GM18502 (cell line): ENCODE measurements at regions not wholly inside any gene's neighbourhood (a gene's known extent, or its start where the extent isn't known, plus 50 kb on each side); places are given as distances from the start of the nearest gene placed in this dataset.
"Not testable (repeated sequence)": the region's sequence is repeated elsewhere in the genome, so short reads cannot be mapped to it uniquely, and the experiment has no call there.

Source experiments
- ATAC-seq: cut with Tn5 transposase; IDR thresholded peaks from one replicate; pipeline ENCODE4 v1.9.1; 2021; ENCODE audit warnings: mild to moderate bottlenecking; ENCODE audit not compliant: unreplicated experiment, poor library complexity

DNA sequence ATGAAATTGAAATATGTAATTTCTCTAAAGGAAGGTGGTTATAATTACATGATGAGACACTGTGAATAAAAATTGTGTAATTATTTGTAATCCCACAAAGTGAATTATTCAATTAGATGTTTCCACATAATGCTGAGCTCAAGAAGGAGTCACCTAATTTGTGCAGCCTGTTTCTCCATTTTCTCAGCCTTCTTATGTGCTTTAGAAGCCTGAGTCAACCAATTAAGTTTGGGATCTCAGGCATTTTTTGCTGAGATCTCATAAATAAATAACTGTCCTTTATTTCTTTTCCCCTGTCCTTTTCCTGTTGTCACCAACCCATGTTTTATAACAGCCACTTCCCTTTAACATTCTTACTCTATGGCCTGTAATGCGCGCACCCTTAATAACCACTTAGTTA lies 506.5 kb upstream of the SEMA3D start:
- no peak for ATAC-seq

DNA sequence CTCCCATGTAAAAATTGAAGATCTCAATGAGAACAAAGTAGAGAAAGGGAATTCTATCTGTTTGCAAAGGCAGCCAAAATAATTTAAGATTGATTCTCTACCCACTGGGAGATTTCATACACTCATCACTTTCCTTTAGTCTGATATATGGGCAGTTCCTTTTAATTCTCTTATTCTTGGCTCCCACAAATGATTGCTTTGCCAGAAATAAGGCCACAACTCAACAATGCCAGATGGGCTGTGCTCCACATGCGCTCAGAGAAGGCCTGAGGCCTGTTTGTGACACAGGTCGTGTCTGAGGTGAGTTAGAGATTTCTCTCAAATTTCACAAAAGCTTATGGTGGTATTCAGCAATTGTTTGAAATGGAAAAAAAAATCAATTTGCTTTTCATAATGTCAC lies 501.9 kb upstream of the SEMA3D start:
- ATAC-seq: no peak

DNA sequence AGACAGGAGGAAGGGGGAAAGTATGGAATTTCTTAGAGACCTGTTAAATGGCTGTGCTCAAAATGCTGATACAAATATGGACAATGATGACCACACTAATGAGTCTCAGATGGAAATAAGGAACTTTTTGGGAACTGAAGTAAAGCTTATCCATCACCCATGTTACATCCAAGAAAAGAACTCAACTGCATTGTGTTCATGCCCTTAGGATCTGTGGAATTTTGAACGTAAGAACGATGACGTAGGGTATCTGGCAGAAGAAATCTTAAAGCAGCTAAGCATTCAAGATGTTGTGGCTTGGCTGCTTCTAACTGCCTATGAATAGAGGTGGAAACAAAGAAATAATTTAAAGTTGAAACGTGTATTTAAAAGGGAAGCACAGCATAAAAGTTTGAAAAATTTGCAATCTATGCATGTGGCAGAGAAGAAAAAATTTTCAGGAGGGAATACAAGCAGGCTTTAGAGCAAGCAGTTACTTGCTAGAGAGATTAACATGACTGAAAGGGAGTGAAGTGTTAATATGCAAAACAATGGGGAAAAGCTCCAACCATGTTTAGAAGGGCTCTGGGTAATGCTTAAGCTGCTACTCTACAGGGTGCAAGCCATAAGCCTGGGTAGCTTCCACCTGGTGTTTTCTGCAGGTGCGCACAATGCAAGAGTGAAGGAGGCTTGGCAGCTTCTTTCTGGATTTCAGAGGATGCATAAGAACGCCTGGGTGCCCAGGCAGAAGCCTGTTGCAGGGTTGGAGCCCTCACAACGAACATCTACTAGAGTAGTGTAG lies 499.7 kb upstream of the SEMA3D start:
- ATAC-seq: no peak

DNA sequence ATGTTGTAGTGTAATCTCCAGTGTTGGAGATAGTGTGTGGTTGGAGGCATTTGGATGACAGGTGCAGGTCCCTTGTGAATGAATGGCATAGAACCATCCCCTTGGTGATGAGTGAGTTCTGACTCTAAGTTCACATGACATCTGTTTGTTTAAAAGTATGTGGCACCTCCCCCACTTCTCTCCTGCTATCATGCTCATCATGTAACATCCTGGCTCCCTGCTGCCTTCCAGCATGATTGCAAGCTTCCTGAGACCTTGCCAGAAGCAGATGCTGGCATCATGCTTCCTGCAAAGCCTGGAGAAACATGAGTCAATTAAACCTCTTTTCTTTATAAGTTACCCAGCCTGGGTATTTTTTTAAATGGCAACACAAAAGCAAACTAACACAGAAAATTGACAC lies 499.0 kb upstream of the SEMA3D start:
- ATAC-seq: no peak

DNA sequence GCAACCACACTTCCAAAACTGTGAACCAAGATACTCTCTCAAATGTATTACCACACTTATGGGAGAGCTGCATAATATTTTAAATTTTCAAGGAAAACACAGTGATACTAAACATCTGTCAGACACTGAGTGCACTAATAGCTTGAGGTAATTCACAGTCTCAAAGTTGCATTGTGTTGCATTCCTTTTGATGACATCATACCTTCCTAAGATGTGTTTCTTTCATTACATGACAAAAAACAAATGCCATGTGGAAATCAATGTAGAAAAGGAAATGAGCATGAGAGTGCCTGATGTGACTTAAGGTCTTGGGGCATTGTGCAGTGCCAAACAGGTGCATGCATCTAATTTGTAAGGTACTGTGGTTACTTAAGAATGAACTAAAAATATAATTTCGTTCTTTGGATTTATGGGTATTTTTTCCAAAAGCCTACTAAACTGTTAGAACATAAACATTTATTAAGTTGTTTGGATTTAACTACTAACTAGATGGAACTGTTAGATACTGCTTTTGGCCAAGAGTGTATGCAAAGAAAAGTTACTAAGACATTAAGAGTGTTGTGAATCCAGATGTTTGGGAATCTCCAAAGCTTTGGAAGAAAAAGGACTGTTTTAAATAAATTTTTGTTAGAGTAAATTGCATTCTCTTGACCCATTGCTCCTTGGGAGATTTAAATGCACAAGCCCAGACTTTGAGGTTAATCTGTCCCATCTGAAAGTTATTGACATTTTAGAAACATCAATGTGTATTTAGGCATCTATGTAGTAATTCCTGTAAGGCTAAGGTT lies 496.2 kb upstream of the SEMA3D start:
- ATAC-seq: no peak

DNA sequence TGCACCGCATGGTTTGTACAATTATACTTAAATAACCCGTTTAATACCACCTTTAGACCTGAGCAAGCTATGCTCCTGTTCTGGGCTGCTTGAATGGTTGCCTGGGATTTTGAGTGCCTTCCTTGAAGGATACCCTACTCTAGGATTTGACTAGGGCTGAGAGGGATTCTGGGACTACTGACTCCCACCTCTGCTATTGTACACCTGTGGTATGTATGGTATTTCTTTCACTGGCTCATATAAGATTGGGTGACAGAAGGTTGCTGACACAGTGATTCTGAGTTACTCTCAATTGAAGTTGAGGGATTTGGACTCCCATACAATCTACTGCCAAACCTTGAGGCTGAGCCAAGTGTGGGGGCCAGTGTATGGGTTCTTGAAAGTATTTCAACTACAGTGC lies 494.4 kb upstream of the SEMA3D start:
- no peak for ATAC-seq

DNA sequence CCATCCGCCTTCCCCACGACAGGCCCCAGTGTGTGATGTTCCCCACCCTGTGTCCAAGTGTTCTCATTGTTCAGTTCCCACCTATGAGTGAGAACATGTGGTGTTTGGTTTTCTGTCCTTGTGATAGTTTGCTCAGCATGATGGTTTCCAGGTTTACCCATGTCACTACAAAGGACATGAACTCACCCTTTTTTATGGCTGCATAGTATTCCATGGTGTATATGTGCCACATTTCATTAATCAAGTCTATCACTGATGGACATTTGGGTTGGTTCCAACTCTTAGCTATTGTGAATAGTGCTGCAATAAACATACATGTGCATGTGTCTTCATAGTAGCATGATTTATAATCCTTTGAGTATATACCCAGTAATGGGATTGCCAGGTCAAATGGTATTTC lies 488.2 kb upstream of the SEMA3D start:
- ATAC-seq: not testable (repeated sequence)

DNA sequence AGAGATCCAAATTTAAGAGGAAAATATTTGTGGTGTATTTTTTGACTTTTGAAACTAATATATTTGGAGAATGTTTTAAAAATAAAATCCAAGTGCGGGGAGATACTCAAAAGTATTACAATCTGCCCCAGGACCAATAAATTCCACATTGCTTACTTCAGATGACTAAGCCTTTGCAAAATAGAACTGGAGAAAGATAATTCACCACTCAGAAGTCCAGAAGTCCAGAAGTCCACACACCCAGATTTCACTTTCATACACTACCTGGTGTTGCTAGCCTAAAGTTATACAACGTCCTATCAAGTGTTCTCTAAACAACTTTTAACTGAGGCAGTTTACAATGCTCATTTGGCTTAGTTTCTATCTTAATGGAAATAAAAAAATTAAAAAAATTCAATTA lies 487.0 kb upstream of the SEMA3D start:
- no peak for ATAC-seq

DNA sequence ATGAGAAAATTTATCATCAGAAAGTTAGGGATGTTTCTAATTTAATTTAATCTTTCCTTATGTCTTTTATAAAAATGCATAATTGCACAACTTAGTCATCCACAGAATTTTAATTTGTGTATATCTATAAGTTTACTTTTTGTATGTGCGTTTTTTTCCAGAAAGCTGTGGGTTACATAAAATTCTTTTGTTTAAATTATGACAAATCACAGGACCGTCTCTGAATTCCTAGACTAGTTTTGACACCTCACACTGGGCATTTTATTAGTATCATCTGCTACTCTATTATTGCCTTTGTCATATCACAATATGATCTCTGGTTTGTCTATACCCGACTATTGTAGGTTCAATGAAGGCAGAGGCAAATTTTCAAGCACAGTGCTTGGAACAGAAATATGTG lies 482.4 kb upstream of the SEMA3D start:
- no peak for ATAC-seq

DNA sequence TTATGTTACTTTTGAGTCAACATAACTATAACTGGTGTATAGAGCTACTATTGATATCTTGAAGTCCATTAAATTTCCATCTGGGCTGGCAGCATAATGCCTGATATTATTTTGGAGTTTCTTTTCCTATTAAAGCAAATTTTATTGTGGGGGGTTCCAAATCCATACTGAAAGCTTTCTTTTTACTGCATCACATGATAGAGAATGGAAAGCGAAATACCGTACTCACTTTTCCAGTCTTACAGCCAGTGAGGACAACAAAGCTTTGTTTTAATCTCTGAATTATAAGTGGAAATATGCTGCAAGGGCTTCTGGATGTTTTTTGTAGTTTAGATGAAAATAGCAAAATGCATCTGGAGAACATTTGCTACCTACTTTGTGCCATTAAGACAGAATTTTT lies 477.5 kb upstream of the SEMA3D start:
- no peak for ATAC-seq

DNA sequence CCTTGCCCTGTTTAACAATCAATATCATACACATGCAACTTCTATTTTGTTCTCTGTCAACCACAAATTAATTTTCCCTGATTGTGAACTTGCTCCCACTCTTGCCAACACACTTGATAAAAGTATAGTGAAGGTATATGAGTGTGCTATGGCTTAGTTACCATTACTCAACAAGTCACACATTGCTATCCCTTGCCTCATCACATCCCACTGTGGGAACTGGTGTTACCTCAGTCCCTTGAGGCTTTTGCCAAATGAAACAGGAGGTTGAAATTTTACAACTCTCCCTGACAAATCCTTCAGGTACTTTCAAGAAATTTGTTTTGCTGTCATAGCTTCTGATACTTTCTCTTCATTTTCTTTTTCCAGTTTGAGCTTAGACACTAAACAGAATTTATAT lies 472.5 kb upstream of the SEMA3D start:
- ATAC-seq: no peak

DNA sequence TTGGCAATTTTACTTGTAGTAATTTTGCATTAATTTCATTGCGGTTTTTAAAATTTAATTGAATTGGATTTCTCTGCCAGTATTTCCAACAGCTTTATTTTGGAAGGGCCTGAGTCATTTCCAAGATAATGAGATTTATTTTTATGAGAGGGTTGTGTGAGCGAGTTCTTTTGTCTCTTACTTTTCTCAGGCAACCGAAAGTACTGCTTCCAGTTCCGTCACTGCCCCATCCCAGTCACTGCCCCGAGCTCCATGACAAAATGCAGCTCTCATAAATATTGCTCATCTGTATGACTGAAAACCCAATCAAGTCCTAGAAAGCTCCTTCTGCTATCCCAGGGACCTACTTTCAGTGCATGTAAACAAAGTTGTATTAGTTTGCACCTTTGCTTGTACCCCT lies 468.4 kb upstream of the SEMA3D start:
- ATAC-seq: no peak

DNA sequence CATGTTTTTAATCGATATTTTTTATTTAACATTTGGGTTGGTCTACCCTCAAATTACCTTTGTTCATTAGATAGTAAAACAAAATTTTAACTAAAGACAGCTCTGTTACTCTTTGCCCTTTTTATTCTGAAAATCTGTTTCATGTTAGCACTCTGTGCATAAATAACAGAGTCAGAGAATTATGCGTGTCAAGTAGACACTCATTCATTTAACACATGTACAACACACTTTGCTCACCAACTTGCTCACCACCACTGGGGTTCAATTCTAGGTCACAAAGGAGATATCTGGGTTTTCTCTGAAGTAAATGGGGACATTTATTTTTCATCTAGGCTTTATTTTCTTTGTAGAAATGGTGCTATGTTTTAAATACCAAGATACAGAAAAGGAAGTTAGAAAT lies 457.4 kb upstream of the SEMA3D start:
- ATAC-seq: no peak

DNA sequence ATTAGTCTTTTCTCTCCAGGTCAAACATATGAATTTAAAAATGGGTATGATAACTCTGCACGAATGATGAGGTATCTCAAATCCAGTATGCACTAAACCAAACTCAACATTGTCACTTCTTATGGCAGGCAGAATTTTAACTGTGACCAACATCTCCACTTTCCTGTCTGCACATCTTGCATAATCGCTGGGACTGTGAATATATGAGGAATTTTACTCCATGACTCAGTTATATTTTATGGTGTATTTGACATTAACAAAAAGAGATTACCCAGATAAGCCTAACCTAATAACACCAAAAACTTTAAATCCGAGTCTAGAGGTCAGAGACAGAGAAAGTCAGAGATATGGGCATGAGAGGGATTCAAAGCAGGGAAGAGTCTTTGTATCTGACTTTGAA lies 454.5 kb upstream of the SEMA3D start:
- ATAC-seq: no peak

DNA sequence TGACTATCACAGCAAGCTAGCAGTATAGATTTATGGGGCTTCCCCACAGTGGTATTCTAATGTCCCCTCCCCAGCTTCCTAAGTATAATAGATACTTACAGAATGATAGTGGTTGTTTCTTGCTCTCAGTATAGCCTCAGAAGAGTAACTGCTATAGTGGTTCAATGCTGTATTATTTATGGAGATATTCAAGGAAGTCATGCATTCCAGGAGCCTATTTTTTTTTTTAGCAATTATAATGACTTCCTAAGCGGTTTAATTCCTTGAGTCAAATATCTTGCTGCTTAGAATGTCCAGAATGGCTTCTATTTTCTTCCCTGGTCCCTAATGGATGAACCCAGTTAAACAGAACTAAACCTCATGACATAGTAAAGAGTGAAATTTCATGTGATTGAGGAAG lies 451.5 kb upstream of the SEMA3D start:
- no peak for ATAC-seq

DNA sequence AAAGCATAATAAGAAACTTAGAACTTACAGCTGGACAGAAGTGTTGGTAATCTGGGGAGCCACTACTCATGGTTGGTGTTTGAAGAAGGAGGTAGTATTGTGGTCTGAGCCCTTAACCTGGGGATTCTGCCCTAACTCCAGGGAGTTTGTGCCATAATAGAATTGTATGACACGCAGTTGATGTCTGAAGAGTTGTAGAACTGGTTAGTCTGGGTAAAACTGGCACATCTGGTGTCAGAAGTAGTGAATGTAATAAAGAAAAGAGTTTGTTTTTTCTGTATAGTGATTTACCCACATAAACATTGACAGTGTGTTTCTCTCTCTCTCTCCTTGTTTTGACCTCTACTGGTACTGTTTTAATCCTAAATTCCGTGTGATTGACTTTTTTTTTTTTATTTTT lies 448.1 kb upstream of the SEMA3D start:
- no peak for ATAC-seq

DNA sequence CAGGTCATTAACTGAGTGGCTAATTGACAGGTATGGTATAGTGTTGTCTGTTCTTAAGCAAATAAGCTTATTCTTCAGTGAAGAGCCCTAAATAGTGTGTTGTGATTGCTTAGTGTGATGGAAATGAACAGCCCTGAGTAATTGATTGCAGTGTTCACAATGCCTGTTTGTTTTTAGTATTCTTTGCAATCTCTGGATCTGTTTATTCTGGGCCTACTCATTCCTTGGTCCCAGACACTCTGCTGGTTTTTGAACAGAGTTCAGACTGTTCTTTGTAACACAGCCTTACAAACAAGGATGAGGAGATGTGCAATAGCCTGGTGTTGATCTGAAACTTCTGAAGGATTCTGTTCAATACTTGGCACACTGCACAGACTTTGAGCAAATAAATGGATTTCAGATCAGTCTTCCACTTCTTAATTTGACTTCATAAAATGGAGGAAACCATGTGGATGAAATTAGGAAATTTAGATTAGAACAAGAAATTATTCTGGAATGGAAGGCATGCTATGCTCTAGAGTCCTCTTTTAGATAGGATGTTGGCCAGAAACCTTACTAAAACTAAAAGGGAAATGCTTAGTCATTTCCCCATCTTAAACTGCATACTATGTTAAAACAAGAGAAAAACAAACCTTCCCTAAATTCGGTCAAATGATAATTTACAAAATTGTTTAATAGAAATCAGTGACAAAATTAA lies 444.2 kb upstream of the SEMA3D start:
- no peak for ATAC-seq

DNA sequence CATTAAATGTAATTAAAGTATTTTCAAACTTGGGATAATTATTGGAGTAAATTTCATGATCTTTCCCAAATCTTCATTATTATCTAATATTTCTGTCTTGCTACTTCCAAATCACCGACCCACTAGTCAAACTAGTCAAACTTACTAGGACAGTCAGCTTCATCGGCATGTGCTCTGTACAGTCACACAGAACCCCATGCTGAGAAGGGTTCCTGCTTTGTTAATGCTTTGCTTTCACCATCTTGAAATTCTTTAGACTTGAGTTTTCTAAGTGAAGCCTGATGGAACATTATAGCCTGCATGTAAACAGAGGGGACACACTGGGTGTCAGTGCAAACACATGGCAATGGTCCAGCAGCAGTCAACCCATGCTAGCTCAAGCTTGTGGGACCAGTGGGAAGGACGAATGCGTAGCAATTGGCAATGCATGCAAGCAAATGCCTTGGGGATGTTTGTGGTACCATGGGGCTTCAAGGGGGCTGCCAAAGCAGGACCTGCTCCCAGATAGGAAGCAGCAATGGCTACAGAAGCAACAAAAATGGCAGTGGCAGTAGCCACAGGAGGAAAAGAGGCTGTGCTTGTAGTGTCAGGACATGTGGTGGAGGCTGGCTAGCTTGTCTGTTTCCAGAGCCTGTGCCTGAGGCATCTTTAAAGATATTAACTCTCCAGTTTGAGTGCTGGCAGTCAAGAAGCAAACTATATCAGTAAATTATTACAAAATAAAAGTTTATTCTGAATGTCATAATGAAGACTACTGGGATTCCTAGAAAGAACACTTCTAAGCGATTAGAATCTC lies 441.1 kb upstream of the SEMA3D start:
- no peak for ATAC-seq

DNA sequence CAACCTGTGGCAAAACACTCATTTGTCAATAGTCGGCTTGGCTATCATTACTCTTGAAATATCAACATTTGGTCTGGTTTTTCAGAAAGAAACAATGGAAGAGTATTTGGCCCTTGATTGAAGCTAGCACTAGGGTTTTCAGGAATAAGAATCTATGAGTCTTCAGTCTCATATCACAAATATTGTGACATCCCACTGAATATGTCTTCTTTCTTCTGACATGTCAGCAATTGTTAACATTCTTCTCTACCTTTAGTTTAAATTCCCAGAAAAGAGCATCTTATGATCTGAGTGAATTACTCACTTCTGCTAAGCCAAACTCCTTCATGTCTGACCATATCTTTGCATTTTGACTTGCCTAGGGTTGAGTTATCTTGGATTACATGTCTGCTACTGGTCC lies 435.2 kb upstream of the SEMA3D start:
- ATAC-seq: no peak

DNA sequence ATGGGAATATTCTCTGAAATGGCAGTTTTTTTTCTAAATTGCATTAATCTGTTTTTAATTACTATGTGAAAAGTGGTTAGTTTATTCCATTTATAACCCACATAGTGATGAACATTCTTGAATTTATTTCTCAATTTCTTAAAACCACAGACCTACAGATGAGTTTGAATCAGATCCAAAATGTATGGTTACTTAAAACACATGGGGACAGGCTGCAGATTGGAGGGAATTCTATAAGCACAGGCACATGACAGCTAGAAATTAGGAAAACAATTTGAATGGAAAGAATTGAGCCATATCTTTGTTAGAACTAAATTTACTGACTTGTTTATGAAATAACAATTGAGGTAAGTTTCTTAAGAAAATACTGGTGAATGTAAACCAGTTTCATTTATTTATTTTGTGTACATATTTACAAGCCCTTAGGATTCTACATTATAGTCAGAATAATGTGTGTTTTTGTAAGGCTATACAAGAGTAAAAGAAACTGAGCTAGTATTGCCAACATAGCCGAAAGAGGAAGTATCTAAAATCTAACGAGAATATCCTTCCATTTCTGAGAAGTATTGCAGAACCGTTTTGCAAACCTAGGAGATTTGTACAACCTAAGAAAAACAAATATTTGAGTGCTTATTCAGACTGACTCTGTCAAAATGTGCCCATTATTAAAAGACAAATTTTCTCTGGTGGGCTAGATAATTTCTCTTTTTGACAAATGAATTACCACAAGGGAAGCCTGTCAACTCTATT lies 434.3 kb upstream of the SEMA3D start:
- no peak for ATAC-seq
